HG02884 (cell line): ENCODE measurements at regions not wholly inside any gene's neighbourhood (a gene's known extent, or its start where the extent isn't known, plus 50 kb on each side); places are given as distances from the start of the nearest gene placed in this dataset.

Source experiments
- ATAC-seq: cut with Tn5 transposase; IDR thresholded peaks from one replicate; pipeline ENCODE4 v1.9.1; 2021; ENCODE audit warnings: mild to moderate bottlenecking, moderate library complexity; ENCODE audit not compliant: unreplicated experiment

- ATAC-seq, result peak; percentile 49
These were observed 291.5 kb downstream of the SEC61B start for GRCh38 chr9:99513441-99514112.

- ATAC-seq, result peak; percentile 46
These were observed 293.0 kb downstream of the SEC61B start for GRCh38 chr9:99515093-99515492.

DNA sequence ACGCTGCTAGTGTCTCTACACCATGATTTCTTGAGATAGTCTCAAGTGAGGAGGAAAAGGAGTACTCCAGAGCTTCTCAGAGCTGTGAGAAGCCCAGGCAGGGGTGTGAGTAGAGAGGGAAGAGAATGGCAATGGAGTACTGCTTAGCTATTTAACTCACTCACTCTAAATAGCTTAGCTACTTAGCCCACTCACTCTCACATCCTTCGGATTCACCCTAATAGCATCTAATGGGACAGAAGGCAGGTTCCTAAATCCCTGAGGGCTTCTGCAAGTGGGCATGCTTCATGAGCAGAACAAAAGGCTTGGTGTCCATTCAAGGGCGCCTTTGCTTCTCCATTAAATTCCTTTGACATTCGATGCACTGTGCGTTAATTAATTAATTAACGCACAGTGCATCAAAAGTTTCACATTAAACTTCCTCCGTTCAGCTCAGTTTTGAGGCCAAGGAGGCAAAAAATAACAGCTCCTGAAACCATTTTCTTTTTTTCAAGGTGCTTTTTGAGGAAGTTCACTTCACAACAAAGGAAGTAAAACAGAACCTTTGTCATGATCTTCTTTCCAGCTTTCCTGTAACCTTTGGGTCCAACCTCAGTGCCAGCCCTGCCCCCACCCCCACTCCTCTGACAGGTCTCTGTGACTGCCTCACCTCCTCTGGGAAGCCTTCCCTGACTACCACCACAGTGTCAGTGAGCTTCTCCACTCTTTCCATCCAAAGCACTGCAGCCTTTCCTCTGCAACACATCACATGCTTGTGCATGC lies 294.0 kb downstream of the SEC61B start:
- ATAC-seq, result no peak

- ATAC-seq, result no peak
These were observed 294.6 kb downstream of the SEC61B start for GRCh38 chr9:99516657-99517049.

- no peak for ATAC-seq
These were observed 297.8 kb upstream of the NR4A3 start for GRCh38 chr9:99523838-99524237.

DNA sequence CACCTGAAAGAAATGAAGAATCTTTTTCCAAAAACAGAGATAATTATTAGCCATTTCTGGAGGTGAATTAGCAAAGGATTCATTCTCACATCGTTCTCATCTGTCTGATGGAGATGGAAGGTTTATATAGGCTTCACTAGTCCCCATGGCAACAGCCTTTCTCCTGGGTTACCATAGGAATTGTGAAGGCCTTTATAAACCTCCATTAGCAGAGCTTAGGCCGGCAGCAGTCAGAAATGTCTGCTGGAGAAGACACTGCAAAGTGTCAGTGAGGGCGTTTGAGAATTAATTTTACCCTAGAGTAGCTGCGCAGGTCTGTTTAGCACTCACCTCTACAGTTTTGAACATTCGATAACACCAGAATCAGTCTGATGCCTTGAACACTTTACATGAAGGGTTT lies 290.4 kb upstream of the NR4A3 start:
- ATAC-seq, result no peak

- ATAC-seq, result no peak
These were observed 288.3 kb upstream of the NR4A3 start for GRCh38 chr9:99533421-99533820.

GRCh38 chr9:99537996-99538395 lies 283.7 kb upstream of the NR4A3 start:
- no peak for ATAC-seq

GRCh38 chr9:99544526-99544925 lies 277.2 kb upstream of the NR4A3 start:
- no peak for ATAC-seq

GRCh38 chr9:99549441-99549840 lies 272.2 kb upstream of the NR4A3 start:
- no peak for ATAC-seq

DNA sequence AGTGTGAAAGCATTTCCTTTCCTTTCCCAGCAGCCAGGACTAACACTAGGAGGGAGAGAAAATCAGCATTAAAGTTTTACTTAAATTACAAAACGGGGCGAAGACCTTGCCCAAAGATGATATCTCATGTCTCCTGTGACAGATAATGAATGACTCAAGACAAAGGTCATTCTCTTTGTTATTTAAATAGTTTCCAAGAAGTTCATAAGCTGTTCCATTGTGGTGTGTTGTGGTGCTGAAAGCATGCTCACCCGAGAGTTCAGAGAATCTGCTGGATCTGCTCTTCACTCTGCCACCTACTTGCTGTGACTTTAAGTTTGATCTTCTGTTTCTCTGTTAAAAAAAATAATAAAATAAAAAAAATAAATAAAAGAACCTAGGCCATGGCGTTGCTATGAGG lies 265.9 kb upstream of the NR4A3 start:
- ATAC-seq, result no peak

DNA sequence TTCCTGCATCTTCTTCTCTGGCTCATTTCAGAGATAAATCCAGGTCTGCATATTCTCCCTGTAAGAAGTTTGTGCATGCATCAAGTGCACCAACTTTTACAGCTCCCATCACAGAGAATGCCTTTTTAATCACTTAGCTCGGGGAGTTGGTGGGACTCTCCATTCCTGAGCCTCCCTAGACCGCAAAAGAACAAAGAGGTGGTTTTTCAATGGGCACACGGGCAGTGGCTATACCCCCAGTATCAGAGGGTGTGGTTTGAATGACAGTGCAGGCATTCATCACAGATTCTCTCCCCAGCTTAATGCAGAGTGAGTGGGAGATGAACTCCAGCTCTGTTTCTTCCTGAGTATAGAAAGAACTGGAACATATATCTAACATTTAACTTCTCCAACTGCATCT lies 264.7 kb upstream of the NR4A3 start:
- ATAC-seq, result no peak

- no peak for ATAC-seq
These were observed 263.9 kb upstream of the NR4A3 start for GRCh38 chr9:99557816-99558215.

DNA sequence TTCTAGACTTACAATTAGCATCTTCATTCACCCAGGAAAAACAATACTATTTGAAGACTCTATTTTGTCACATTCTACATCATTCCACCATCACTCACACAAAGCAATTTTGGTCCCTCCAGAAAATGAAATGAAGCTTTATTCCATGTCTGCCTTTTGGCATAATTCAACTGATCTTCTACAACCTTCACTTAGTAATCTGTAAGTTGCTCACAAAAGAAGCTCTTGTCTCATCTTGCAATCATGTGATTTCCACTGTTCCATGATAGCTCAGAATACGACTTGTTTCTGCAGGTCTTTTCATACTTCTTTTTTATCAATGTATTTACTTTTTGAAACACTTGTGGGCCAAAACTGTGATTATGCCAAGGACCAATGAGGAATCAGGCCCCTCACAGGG lies 261.9 kb upstream of the NR4A3 start:
- ATAC-seq, result no peak

DNA sequence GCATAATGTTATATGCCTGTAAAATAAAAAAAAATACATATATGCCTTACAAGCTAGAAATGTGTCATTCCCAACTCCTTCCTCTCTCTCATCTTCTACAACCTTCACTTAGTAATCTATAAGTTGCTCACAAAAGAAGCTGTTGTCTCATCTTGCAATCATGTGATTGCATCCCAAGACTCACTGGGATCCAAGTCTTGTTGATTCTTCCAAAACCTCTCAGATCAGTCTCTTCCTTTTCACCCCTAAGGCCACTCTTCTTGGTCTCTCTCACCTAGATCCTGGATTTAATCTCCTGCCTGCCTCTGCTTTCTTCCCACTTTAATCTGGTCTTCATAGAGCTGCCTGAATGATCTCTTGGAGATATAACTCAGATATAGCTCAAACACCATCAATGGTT lies 261.1 kb upstream of the NR4A3 start:
- ATAC-seq, result no peak

GRCh38 chr9:99561509-99561917 lies 260.2 kb upstream of the NR4A3 start:
- ATAC-seq, result no peak

DNA sequence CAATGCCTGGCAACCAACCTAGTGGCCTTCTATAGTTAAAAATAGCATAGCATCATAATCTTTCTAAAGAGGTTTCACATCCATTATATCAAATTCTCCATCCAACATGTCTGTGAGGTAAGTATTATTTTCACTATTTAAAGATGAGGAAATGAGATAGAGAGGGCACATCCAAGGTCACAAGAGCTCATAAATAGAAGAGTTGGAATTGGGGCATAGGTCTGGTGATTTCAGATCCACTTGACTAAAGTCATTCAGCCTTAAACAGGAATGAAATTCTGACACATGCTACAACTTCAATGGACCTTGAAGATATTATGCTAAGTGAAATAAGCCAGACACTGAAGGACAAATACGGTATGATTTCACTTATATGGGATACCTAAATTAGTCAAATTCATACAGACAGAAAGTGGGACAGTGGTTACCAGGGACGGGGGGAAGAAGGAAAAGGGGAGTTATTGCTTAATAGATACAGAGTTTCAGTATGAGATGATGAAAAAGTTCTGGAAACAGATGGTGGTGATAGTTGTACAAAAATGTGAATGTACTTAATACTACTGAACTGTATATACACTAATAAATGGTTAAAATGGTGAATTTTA lies 259.6 kb upstream of the NR4A3 start:
- no peak for ATAC-seq

- no peak for ATAC-seq
These were observed 258.3 kb upstream of the NR4A3 start for GRCh38 chr9:99563364-99563763.

DNA sequence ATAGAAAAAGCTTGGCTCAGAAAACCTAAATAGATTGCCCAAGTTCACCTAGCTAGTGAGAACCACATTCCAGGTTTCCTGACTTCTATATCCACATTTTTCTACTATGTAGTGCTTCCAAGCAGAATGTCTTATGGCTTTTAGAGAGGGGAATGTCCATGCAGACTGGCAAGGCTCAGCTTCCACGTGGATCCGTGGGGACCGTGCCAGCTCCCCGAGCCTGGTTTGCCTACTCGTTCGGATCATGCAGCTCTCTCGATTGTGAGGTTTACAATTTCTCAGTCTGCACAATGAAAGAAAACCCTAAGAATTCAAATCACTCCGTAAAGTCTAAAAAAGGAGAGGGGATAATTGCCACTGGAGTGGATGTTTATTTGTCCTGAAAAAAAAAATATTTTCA lies 256.5 kb upstream of the NR4A3 start:
- no peak for ATAC-seq

DNA sequence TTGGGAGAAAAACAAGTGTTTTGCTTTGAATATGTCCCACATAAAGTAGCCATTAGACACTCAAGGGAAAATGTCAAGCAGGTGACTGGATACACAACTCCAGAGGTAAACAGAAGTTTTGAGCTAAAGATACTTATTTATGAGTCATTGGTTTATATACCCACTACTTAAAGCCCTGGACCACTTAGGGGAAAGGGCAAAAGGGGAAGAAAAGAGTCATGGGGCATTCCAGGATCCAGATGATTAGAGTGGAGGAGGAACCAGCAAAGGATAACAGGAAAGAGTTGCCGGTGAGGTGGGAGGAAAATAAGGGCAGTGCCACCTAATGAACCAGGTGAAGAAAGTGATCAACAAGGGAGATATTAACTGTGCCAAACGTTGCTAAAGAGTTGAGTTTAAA lies 254.2 kb upstream of the NR4A3 start:
- no peak for ATAC-seq

- no peak for ATAC-seq
These were observed 251.8 kb upstream of the NR4A3 start for GRCh38 chr9:99569840-99570239.

- ATAC-seq, result no peak
These were observed 249.1 kb upstream of the NR4A3 start for GRCh38 chr9:99572567-99572966.
